ENCODE measurements at regions not wholly inside any gene's neighbourhood (a gene's known extent, or its start where the extent isn't known, plus 50 kb on each side); places are given as distances from the start of the nearest gene placed in this dataset.
"Not testable (repeated sequence)": the region's sequence is repeated elsewhere in the genome, so short reads cannot be mapped to it uniquely, and the experiment has no call there.

DNA sequence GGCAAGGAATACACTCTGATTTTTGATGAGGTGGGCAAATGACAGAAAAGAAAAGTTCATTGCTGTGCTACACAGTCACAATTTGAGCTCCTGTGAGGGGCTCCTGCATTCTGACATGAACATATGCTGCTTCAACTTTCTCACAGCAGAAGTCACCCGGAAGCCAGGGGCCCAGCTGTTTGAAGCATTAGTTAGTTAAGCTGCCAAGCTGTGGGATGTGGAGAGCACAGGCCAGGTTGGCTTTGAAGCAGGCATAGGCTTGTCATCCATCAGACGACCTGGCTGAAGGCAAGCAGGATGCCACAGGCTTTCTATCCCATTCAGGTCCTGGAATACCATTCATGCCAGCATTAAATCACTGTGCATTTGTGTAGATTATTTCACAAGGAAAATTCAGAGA lies 63.1 kb downstream of the MTNR1B start:
- no peak for DNase-seq

- no peak for DNase-seq
Measured at GRCh38 chr11:93033093-93033492, 63.6 kb downstream of the MTNR1B start.

DNA sequence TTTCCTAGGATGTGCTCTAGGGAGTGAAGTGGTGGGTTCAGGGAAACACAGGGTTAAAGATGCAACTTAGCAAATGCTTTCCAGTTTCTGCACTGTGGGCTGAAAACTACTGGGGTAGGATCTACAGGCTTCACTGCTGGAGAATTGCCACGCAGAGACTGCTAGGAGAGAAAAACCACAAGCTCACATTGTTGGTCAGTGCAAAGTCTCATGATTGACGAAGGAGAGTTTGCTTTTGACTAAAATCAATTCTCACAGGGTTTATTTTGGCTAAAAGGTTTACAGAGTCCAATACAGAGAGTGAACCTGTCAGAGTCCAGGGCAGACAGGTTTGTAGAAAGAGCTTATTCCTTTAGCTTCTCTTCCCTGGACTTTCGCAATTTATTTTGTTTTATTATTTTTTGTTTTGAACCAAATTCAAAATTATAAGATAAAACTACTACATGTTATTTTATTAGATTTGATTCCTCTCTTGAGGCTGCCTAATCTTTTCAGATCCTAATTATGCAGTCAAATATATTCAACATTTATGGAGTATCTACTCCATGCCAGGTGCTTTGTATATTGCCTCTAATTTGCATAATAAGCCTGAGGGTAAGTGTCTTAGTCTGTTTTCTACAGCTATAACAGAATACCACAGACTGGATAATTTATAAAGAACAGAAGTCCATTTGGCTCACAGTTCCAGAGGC lies 64.7 kb downstream of the MTNR1B start:
- no peak for DNase-seq

GRCh38 chr11:93034723-93035039 lies 65.2 kb downstream of the MTNR1B start:
- no peak for DNase-seq

- no peak for DNase-seq
Measured at GRCh38 chr11:93038521-93038920, 69.1 kb downstream of the MTNR1B start.

DNA sequence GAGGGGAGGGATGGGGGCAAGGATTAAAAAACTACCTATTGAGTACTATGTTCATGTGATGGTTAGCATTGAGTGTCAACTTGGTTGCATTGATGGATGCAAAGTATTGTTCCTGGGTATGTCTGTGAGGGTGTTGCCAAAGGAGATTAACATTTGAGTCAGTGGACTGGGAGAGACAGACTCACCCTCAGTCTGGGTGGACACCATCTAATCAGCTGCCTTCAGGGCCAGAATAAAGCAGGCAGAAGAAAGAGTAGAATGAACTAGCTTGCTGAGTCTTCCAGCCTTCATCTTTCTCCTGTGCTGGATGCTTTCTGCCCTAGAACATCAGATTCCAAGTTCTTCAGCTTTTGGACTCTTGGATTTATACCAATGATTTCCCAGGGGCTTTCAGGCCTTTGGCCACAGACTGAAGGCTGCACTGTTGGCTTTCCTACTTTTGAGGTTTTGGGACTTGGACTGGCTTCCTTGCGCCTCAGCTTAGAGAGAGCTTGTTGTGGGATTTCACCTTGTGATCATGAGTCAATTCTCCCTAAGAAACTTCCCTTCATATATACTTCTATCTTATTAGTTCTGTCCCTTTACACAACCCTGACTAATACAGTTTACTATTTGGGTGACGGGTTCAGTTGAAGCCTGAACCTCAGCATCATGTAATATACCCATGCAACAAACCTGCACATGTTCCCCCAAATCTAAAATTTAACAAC lies 70.2 kb downstream of the MTNR1B start:
- DNase-seq: no peak

DNA sequence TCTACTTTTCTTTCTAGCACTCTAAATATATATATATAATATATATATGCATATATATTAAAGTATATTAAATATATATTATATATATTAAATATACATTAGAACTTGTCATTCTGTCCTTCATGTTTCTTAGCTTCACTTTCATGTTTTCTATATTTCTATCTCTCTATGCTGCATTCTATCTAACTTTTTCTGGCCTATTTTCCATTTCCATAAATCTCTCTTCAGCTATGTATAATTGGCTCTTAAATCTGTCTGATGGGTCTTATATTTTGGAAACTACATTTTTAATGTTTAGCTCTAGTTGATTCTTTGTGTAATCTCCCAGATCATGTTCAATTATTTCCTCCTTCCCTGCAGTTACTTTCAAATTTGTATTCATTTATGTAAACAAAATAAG lies 72.2 kb downstream of the MTNR1B start:
- no peak for DNase-seq

DNA sequence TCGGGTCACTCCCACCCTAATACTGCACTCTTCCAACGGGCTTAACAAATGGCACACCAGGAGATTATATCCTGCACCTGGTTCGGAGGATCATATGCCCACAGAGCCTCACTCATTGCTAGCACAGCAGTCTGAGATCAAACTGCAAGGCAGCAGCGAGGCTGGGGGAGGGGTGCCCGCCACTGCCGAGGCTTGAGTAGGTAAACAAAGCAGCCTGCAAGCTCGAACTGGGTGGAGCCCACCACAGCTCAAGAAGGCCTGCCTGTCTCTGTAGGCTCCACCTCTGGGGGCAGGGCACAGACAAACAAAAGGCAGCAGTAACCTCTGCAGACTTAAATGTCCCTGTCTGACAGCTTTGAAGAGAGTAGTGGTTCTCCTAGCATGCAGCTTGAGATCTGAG lies 73.7 kb downstream of the MTNR1B start:
- not testable (repeated sequence) for DNase-seq

DNA sequence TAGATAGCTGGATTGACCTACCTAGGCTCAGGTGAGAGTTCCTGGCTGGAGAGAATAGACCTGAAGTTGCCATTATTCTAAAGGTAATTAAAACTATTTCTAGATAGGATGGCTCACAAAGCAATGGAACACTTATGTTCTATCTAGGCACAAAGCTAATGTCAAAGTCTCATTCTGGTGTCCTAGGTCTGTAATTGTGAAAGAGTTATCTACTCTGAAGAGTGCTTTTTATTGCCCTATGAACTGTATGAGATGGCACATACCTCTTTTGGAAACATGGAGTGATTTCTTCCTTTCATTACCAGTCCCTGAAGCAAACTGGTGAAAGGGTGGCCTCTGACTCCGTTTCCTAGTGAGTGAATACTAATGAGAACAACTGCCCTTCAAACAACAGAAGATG lies 80.3 kb downstream of the MTNR1B start:
- DNase-seq: no peak

GRCh38 chr11:93051186-93051585 lies 81.7 kb downstream of the MTNR1B start:
- no peak for DNase-seq

- no peak for DNase-seq
Measured at GRCh38 chr11:93053864-93054263, 84.4 kb downstream of the MTNR1B start.

- DNase-seq: no peak
Measured at GRCh38 chr11:93054279-93054678, 84.8 kb downstream of the MTNR1B start.

DNA sequence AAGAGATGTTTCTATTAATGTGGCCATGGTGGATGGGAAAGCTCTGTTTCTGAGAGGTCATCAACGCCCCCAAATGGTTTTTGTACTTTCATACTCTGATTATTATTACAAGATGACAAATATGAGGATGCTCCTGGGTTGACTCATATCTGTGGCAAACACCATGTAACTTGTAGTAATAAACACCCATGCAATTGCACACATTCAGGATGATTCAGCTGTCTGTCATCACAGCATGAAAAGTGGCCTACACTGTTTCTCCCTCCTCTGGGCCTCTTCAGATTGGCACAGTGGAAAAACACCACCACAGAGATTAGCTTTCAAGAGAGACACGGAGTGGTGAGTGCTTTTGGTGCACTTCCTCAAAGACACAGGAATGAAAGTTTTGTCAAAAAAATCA lies 85.4 kb downstream of the MTNR1B start:
- DNase-seq: no peak

- no peak for DNase-seq
Measured at GRCh38 chr11:93059117-93059957, 89.9 kb downstream of the MTNR1B start.

DNA sequence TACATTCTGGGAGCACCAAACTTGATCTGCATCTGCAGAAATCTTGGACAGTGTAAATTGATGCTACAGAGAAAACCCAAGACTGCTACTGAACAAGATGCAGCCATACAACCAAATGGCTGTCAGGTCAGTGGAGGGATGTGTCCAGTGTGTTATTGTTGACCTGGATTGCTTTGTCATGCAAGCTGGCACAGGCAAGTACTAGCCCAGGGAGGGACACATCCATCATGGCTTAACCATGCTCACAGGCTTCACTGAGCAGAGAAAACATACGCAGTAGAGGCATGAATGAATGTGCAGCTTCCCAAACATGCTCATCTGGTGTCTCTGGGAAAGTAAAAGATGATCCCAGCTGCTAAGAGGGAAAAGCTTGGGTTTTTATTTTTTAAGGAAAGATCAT lies 93.6 kb downstream of the MTNR1B start:
- DNase-seq: no peak

GRCh38 chr11:93065074-93065674 lies 95.7 kb downstream of the MTNR1B start:
- DNase-seq: peak; percentile 73

DNA sequence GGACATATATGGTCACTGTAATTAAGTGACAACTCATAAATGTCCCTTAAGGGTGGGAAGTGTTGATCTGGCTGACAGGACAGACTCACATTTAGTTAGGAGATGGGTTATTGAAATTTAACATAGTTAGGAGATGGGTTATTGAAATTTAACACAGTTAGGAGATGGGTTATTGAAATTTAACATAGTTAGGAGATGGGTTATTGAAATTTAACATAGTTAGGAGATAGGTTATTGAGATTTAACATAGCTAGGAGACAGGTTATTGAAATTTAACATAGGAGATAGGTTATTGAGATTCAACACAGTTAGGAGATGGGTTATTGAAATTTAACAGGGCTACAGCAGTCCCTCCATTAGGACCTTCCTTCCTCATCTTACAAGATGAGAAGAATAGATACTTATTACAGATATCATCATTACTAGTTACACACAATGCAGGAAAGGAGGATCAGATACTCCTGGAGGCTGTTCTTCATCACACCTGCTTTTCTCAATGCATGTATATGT lies 98.5 kb downstream of the MTNR1B start:
- no peak for DNase-seq

- DNase-seq: no peak
Measured at GRCh38 chr11:93072229-93072914, 102.9 kb downstream of the MTNR1B start.

DNA sequence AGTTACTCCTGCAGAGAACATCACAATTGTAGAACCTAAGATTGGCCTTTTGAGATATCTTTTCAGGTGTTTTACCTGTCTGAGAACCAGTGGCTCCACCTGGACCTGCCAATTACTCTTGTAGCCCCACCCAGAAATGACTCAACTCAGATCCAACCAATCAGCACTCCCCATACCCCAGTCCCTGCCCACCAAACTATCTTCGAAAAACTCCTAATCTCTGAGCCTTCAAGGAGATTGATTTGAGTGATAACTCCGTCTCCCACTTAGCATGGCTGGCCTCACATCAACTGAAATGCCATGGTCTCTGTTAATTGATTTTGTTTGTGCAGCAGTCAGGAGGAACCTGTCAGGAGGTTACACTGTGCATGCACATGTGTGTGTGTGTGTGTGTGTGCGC lies 103.6 kb downstream of the MTNR1B start:
- no peak for DNase-seq

- DNase-seq: no peak
Measured at GRCh38 chr11:93073508-93074280, 104.2 kb downstream of the MTNR1B start.

DNA sequence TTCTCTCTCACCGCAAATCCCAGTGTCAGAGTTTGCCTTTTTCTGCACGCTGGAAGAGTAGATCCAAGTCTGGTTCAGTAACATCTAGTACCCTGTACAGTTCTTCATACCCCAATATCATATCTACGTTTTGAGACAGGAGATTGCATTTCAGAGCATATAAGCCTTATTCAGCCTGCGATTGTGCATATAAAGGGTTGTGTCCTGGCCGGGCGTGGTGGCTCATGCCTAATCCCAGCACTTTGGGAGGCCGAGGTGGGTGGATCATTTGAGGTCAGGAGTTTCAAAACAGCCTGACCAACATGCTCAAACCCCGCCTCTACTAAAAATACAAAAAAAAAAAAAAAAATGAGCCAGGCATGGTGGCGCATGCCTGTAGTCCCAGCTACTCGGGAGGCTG lies 104.9 kb downstream of the MTNR1B start:
- DNase-seq: no peak

DNA sequence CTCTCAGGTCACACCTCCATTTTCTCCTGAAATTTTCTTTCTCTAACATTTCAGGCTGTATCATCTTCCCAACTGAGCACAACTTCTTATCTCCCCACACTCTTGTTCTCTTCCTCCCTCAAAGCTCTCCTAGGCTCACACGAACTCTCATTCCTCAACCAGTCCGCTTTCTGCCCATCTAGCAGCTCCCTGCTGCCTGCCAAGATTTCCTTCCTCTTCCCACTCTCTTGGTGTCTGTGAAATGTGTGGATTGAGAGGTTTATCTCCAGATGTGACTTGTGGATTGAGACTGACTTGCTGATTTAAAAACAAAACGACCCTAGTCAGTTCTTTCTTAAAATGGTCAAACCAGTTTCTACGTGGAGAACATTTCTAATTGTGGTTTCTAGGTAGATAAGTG lies 106.3 kb downstream of the MTNR1B start:
- DNase-seq: no peak
